ENCODE measurements at regions not wholly inside any gene's neighbourhood (a gene's known extent, or its start where the extent isn't known, plus 50 kb on each side); places are given as distances from the start of the nearest gene placed in this dataset.

DNA sequence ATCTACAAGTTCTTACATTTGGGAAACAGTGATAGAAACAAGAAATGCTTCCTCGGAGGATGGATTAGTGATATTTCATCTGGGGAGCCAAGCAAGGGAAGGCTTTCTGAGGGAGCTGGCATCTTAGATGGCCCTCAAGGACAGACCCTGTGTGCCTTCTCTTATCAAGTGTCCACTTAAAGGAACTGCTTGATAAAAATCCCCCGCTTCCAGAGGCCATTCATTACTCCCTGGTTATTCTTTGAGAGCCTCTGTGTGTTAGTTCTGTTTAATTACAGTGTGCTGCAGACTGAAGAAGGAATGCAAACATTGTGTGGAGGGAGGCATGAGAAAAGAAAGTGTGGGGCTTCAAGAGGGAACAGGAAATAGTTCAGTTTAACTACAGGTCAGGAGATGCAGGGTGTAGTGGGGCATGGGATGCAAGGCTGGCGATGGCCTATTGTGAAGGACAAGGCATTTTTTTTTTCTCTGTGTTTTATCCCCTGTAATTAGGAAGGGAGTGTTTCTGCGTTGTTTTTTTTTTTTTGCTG lies 145.4 kb downstream of the SNX10 start:
- intact Hi-C loops (cut with micrococcal nuclease): no loop called here
- ChIA-PET CTCF (no interaction called here), POLR2A (no interaction called here)
- no peak for ATAC-seq
- TF ChIP-seq, protein P1, sequence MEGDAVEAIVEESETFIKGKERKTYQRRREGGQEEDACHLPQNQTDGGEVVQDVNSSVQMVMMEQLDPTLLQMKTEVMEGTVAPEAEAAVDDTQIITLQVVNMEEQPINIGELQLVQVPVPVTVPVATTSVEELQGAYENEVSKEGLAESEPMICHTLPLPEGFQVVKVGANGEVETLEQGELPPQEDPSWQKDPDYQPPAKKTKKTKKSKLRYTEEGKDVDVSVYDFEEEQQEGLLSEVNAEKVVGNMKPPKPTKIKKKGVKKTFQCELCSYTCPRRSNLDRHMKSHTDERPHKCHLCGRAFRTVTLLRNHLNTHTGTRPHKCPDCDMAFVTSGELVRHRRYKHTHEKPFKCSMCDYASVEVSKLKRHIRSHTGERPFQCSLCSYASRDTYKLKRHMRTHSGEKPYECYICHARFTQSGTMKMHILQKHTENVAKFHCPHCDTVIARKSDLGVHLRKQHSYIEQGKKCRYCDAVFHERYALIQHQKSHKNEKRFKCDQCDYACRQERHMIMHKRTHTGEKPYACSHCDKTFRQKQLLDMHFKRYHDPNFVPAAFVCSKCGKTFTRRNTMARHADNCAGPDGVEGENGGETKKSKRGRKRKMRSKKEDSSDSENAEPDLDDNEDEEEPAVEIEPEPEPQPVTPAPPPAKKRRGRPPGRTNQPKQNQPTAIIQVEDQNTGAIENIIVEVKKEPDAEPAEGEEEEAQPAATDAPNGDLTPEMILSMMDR (IDR thresholded peaks at IDR 0.05): no peak
- no peak for DNase-seq
- Mint-ChIP-seq H3K27ac (no peak overlapping the region), H3K36me3 (ENCODE audit: low read depth) (no peaks in the 10 kb centered on the region), H3K4me1 (ENCODE audit: low read depth) (no peaks in the 10 kb centered on the region), H3K9me3 (no peaks in the 10 kb centered on the region), H3K4me3 (no peak overlapping the region), H3K27me3 (peaks cover 8% of the 10 kb centered on the region)

DNA sequence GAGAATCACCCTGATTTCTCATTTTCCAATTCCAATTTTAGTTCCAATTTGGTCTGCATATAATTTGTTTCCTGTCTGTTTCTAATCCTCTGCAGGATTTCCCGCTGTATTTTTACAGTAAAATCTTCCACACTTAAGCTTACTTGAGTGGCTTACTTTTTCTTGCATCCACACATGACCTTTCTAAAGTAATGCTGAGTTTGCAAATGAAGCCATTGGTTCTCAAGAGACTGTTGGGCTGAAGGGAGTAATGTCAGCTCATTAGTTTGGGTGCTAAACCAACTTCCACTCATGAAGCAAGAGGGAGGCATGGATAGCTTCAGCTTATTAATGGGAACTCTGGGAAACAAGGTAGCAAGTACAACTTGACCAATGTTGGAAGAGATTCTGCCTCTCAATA lies 146.4 kb downstream of the SNX10 start:
- DNase-seq (no peak), ATAC-seq (no peak)
- Mint-ChIP-seq H3K4me3 (no peak overlapping the region), H3K4me1 (ENCODE audit: low read depth) (no peaks in the 10 kb centered on the region), H3K36me3 (ENCODE audit: low read depth) (no peaks in the 10 kb centered on the region), H3K9me3 (no peaks in the 10 kb centered on the region), H3K27me3 (peaks cover 9% of the 10 kb centered on the region), H3K27ac (no peak overlapping the region)
- intact Hi-C loops (cut with micrococcal nuclease): no loop called here
- POLR2A ChIA-PET: no interaction called here
- TF ChIP-seq, protein P1 (IDR thresholded peaks at IDR 0.05): no peak
- CTCF ChIA-PET: no interaction called here

DNA sequence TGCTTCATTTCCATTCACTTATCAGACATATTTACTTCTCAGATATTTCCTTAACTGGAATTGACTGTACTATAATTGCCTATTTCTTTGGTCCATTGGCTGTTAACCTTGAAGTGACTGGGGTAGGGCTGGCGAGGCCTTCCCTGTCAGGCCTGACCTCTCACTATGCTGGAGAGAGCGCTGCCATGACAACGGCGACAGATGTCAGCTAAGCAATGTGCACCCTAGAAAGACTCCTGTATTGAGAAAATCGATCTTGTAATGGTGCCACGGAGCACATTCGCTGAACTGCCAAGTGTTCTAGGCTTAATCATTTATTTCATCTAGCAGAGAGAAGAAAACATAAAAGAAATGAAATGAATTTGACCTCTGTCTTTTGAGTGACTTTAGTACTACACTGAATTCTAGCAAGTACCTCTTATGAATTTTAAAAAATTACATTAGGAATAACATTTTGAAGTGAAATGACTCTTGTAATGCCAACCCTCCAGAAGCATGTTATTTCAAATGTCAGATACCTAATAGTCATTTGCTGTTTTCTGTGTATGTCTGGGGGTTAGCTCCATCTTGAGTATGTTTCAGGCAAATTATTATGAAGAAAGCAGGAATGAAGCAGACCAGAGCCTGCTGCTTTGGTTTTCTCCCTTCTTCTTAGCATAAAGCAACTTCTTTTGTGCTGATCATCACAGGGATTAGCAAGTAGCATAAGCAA lies 148.0 kb downstream of the SNX10 start:
- TF ChIP-seq, protein P1 (IDR thresholded peaks at IDR 0.05): no peak
- Mint-ChIP-seq H3K27me3 (peaks cover 5% of the 10 kb centered on the region), H3K27ac (no peak overlapping the region), H3K4me1 (ENCODE audit: low read depth) (no peaks in the 10 kb centered on the region), H3K4me3 (no peak overlapping the region), H3K36me3 (ENCODE audit: low read depth) (no peaks in the 10 kb centered on the region), H3K9me3 (no peaks in the 10 kb centered on the region)
- intact Hi-C loops (cut with micrococcal nuclease): no loop called here
- ATAC-seq (no peak), DNase-seq (no peak)
- POLR2A ChIA-PET: no interaction called here
- CTCF ChIA-PET: no interaction called here

DNA sequence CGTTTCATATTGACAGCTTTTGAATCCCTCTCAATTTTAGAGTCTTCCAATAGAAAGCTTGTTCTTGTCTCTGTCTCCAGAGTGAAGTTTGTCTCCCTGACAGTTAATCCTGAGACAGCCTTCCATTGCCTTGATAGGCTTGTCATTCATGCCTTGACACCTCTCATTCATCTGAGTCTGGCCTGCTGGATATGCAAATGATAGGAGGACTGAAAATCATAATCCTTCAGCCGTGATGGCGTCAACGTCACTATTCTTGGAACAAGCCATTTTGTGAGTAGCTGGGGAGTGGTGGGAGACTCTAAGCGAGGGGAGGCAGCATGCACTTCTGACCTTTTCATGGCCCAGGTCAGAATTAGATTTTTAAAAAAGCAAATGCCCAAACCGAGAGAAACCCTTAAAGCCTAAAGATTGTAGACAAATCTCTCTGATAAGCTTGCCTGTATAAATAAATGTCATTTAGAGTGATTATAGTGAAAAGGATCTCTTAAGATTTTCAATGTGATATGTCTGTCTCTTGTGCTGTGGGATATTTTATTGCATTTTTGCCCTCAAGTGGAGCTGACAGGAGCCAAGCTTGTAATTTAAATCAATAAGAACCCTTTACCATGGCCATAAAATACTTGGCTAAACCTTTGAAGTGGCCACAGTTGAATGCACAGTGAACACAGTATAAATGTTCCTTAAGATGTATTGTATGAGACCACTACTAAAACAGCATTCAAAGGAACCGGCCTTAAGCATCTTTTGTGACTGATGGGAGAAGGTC lies 148.8 kb downstream of the SNX10 start:
- POLR2A ChIA-PET: interaction anchor here (0.6 to 0.7 kb wide), 2 partner anchors 592 to 942 kb away, joined by 3 read pairs; no protein-coding TSS in a partner anchor
- Mint-ChIP-seq H3K4me1 (ENCODE audit: low read depth) (no peaks in the 10 kb centered on the region), H3K36me3 (ENCODE audit: low read depth) (no peaks in the 10 kb centered on the region)

More for the DNA sequence above, 148.8 kb downstream of the SNX10 start:
- Mint-ChIP-seq H3K9me3 (no peaks in the 10 kb centered on the region), H3K27ac (no peak overlapping the region), H3K4me3 (no peak overlapping the region), H3K27me3 (peaks cover 5% of the 10 kb centered on the region)
- CTCF ChIA-PET: no interaction called here
- no peak for ATAC-seq
- DNase-seq: no peak
- intact Hi-C loops (cut with micrococcal nuclease): no loop called here
- TF ChIP-seq, protein P1 (IDR thresholded peaks at IDR 0.05): no peak

Measured in activated CD8-positive, alpha-beta T cell treated with anti-CD3 and anti-CD28 coated beads for 36 hours (primary cell).